ENCODE measurements at regions not wholly inside any gene's neighbourhood (a gene's known extent, or its start where the extent isn't known, plus 50 kb on each side); places are given as distances from the start of the nearest gene placed in this dataset.
A peak's percentile ranks its signal among the peaks of the same experiment; 100 is the strongest.

DNA sequence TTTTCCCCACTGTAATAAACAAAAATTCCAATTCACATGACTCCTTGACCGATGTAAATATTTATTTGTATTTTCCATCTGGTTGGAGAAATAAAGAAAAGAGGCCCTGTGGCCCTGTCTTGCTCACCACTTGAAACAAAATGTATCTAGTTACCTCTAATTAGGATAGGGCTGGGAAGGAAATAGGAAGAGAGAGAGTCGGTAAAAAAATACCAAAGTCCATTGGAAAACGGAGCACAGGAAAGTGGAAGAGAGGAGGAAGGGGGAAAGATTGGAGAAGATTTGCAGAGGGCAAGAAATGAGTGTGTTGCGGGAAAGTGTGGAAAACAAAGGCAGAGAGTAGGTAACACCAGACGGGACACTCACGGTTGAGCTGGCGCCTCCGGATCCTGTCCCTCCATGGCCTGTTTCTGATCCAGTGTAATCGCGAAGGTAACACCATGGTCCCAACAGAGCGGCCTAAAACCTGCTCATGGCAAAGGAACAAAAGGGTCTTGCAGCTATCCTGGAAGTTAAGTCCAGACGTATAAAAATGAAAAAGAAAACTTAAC, 105.8 kb upstream of the RIPOR2 start:
- H3K4me1 Mint-ChIP-seq (ENCODE audit: low read depth): peaks cover 53% of the 10 kb centered on the region
- H3K9me3 Mint-ChIP-seq (ENCODE audit: low read depth): no peaks in the 10 kb centered on the region
- peak overlapping the region; percentile 95 for H3K4me3 Mint-ChIP-seq
- no peaks in the 10 kb centered on the region for H3K36me3 Mint-ChIP-seq
- peak overlapping the region; percentile 95 for H3K27ac Mint-ChIP-seq
- no peaks in the 10 kb centered on the region for H3K27me3 Mint-ChIP-seq

DNA sequence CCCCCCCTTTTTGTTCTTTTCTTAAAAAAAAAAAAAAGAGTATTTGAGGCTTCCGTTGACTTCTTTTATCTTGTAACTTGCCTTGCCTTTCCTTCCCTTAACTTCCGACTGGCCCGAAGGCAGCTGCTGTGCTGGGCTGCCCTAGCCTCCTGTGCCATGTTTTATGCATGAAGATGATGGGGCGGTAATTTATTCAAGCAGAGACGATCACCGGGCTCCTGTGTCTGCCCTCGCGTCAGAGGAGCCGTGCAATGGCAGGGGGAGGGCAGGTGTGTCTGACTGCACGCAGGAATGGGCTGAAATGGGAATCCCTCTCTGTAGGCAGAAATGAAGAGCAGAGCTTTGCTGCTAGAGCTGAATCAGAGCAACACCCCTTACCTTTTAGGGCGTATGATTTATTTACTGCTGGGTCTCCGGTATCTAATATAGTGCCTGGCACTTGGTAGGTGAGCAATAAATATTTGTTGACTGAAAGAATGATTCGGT, 106.3 kb upstream of the RIPOR2 start:
- Mint-ChIP-seq H3K9me3 (ENCODE audit: low read depth) (no peaks in the 10 kb centered on the region), H3K36me3 (no peaks in the 10 kb centered on the region), H3K27me3 (no peaks in the 10 kb centered on the region), H3K4me1 (ENCODE audit: low read depth) (peaks cover 53% of the 10 kb centered on the region), H3K4me3 (peak overlapping the region; percentile 95), H3K27ac (peak overlapping the region; percentile 95)

- no peaks in the 10 kb centered on the region for H3K27me3 Mint-ChIP-seq
- peak overlapping the region; percentile 95 for H3K4me3 Mint-ChIP-seq
- H3K4me1 Mint-ChIP-seq (ENCODE audit: low read depth): peaks cover 53% of the 10 kb centered on the region
- no peaks in the 10 kb centered on the region for H3K36me3 Mint-ChIP-seq
- no peaks in the 10 kb centered on the region for H3K9me3 Mint-ChIP-seq (ENCODE audit: low read depth)
- H3K27ac Mint-ChIP-seq: peak overlapping the region; percentile 95
Observed at GRCh38 chr6:25042536-25042935, 106.8 kb upstream of the RIPOR2 start.

DNA sequence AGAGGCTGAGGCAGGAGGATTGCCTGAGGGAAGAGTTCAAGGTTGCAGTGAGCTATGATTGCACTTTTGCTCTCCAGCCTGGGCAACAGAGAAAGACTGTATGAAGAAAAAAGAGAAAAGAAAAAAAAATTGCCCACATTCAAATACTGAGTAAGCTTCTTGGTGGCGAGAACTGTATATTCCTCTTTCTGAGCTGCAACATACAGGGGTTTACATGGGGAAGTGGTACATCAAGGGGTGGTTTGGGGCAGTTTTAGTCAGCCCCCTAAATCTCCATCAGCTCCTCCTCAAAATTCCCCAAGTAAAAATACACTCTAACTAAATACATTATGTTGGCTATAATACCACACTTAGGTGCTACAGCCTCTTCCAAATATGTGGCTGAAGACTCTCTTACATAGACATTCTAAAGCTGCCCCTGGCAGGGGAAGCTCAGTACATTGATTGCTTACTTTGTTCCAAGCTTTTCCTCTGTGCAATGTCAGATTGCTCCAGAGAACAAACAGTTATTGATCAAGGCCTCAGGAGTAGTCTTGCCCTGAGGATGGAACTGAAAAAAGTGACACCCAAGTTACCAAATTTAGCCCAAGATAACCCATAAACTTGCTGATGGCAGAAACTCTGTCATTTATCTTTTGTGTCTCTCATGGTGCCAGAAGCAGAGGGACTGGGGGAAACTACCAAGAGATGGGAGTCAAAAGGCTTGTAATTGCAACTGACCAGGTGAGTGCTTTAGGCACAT, 107.4 kb upstream of the RIPOR2 start:
- Mint-ChIP-seq H3K4me1 (ENCODE audit: low read depth) (peaks cover 47% of the 10 kb centered on the region), H3K36me3 (no peaks in the 10 kb centered on the region), H3K9me3 (ENCODE audit: low read depth) (no peaks in the 10 kb centered on the region), H3K27me3 (no peaks in the 10 kb centered on the region), H3K4me3 (no peak overlapping the region), H3K27ac (peak overlapping the region; percentile 95)

DNA sequence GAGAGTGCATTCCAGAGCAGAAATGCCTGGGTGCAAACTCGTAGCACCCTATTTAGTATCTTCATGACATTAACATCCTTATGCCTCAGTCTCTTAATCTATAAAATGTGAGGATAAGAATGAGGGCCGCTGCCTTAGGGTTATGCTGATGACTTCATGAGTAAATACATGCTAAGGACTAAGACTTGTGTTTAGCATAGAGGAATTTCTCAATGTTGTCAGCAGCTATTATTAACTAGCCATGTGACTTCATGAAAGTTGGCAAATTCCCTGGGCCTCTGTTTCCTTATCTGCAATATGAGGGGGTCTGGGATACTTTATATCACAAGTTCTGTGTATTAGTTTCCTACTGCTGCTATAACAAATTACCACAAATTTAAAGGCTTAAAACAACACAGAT, 108.1 kb upstream of the RIPOR2 start:
- Mint-ChIP-seq H3K27me3 (no peaks in the 10 kb centered on the region), H3K9me3 (ENCODE audit: low read depth) (no peaks in the 10 kb centered on the region), H3K36me3 (no peaks in the 10 kb centered on the region), H3K4me3 (no peak overlapping the region), H3K4me1 (ENCODE audit: low read depth) (peaks cover 40% of the 10 kb centered on the region), H3K27ac (no peak overlapping the region)

DNA sequence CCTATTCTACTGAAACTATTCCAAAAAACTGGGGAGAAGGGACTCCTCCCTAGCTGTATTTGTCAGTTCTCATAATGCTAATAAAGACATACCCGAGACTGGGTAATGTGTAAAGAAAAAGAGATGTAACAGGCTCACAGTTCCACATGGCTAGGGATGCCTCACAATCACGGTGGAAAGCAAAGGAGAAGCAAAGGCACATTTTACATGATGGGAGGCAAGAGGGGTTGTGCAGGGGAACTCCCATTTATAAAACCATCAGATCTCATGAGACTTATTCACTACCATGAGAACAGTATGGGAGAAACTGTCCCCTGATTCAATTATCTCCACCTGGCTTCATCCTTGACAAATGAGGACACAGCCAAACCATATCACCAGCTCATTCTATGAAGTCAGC, 111.2 kb upstream of the RIPOR2 start:
- no peak overlapping the region for H3K27ac Mint-ChIP-seq
- no peaks in the 10 kb centered on the region for H3K9me3 Mint-ChIP-seq (ENCODE audit: low read depth)
- H3K27me3 Mint-ChIP-seq: no peaks in the 10 kb centered on the region
- no peaks in the 10 kb centered on the region for H3K36me3 Mint-ChIP-seq
- H3K4me3 Mint-ChIP-seq: no peak overlapping the region
- H3K4me1 Mint-ChIP-seq (ENCODE audit: low read depth): peaks cover 40% of the 10 kb centered on the region

- H3K27ac Mint-ChIP-seq: peak overlapping the region; percentile 94
- no peaks in the 10 kb centered on the region for H3K27me3 Mint-ChIP-seq
- no peaks in the 10 kb centered on the region for H3K9me3 Mint-ChIP-seq (ENCODE audit: low read depth)
- peaks cover 47% of the 10 kb centered on the region for H3K4me1 Mint-ChIP-seq (ENCODE audit: low read depth)
- peak overlapping the region; percentile 72 for H3K4me3 Mint-ChIP-seq
- no peaks in the 10 kb centered on the region for H3K36me3 Mint-ChIP-seq
Observed at GRCh38 chr6:25050356-25050755, 114.6 kb upstream of the RIPOR2 start.

GRCh38 chr6:25051083-25051482, 115.3 kb upstream of the RIPOR2 start:
- peak overlapping the region; percentile 72 for H3K4me3 Mint-ChIP-seq
- no peaks in the 10 kb centered on the region for H3K36me3 Mint-ChIP-seq
- H3K27ac Mint-ChIP-seq: peak overlapping the region; percentile 94
- H3K27me3 Mint-ChIP-seq: no peaks in the 10 kb centered on the region
- peaks cover 53% of the 10 kb centered on the region for H3K4me1 Mint-ChIP-seq (ENCODE audit: low read depth)
- no peaks in the 10 kb centered on the region for H3K9me3 Mint-ChIP-seq (ENCODE audit: low read depth)

- Mint-ChIP-seq H3K4me1 (ENCODE audit: low read depth) (peaks cover 62% of the 10 kb centered on the region), H3K27ac (no peak overlapping the region)
Observed at GRCh38 chr6:25052181-25052580, 116.4 kb upstream of the RIPOR2 start.

DNA sequence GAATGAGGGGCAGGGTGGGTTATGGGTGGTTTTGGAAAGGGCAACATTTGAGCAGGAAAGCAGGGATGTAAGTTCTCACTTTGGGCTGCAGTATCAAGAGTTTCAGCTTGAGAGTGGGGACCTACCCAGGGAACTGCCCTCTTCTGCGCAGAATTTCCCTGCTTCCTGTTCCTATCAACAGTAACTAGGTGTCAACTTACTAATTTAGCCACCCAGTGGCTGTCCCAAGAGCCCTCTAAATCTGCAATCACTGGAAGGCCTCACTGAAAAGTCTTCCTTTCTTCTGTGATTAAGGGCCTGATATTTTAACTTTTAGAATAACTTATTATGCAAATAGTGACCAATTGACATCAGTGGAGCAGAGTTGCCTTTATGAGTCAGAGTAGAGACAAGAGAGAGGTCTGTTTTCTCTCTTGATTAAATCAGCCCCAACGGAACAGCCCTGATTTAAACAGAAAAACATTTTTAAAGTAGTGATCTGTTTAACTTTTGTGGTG, 118.2 kb upstream of the RIPOR2 start:
- Mint-ChIP-seq H3K4me1 (ENCODE audit: low read depth) (peaks cover 75% of the 10 kb centered on the region), H3K36me3 (peaks cover 2% of the 10 kb centered on the region), H3K4me3 (no peak overlapping the region), H3K9me3 (ENCODE audit: low read depth) (no peaks in the 10 kb centered on the region), H3K27me3 (no peaks in the 10 kb centered on the region), H3K27ac (peak overlapping the region; percentile 34)

More at GRCh38 chr6:25052181-25052580, 116.4 kb upstream of the RIPOR2 start:
- H3K9me3 Mint-ChIP-seq (ENCODE audit: low read depth): no peaks in the 10 kb centered on the region
- H3K27me3 Mint-ChIP-seq: no peaks in the 10 kb centered on the region
- H3K4me3 Mint-ChIP-seq: no peak overlapping the region
- H3K36me3 Mint-ChIP-seq: peaks cover 2% of the 10 kb centered on the region

DNA sequence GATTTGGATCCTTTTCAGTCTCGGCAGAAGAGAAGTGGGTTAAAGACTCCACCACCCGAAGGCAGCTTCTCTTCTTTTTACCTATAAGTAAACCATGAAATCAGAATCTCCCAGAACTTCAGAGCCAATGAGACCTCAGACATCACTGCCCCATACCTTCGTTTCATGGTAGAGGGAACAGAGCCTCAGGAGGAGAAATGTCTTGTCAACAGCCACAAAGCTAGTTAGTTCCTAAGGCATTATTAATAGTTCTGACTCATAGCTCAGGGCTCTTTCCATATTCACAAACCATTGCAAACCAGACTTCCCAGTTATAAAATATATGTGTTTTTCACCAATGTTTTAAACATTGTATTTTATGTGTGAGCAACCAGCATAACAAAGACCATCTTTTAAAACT, 118.7 kb upstream of the RIPOR2 start:
- Mint-ChIP-seq H3K27me3 (no peaks in the 10 kb centered on the region), H3K9me3 (ENCODE audit: low read depth) (no peaks in the 10 kb centered on the region), H3K4me3 (peak overlapping the region; percentile 8), H3K36me3 (peaks cover 2% of the 10 kb centered on the region), H3K4me1 (ENCODE audit: low read depth) (peaks cover 73% of the 10 kb centered on the region), H3K27ac (no peak overlapping the region)

- H3K4me3 Mint-ChIP-seq: peak overlapping the region; percentile 80
- H3K4me1 Mint-ChIP-seq (ENCODE audit: low read depth): peaks cover 56% of the 10 kb centered on the region
- peak overlapping the region; percentile 82 for H3K27ac Mint-ChIP-seq
- H3K27me3 Mint-ChIP-seq: no peaks in the 10 kb centered on the region
- peaks cover 2% of the 10 kb centered on the region for H3K36me3 Mint-ChIP-seq
- no peaks in the 10 kb centered on the region for H3K9me3 Mint-ChIP-seq (ENCODE audit: low read depth)
Observed at GRCh38 chr6:25056130-25056529, 120.4 kb upstream of the RIPOR2 start.

DNA sequence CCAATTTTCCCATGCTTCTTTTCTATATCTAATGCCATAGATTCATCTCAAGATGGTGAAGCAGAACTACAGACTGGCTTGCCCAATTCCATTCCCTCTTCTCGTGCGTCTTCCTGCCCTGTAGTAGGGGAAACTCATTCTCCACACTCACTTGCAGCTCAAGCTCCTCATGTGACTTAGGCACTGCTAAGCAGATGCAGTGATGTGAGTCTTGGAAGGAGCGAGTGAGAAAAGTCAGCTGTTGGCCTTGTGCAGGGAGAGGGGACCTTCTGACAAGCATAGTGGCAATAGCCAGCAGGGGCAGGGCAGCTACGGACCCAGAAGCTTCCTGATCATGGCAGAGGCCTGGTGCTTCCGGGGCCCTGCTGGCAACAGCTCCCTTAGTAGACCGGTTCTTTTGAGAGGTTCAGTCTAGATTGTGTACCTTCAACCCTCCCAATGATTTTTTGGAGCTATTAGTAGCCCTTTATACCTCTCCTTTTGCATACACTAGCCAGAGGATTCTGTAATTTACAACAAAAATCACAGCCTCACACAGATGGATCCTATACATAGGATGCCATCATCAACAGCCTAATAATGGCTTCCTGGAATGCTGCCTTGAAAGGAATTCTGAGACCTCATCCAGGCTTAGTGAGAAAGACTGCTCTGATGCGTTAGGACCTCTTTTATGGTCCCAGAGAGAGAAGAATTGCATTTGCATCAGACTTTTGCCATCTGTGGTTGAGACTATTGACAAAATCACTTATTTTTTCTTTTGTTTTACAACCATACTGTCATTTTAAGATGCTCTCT, 121.5 kb upstream of the RIPOR2 start:
- H3K9me3 Mint-ChIP-seq (ENCODE audit: low read depth): no peaks in the 10 kb centered on the region
- peak overlapping the region; percentile 54 for H3K27ac Mint-ChIP-seq
- no peaks in the 10 kb centered on the region for H3K27me3 Mint-ChIP-seq
- H3K4me1 Mint-ChIP-seq (ENCODE audit: low read depth): peaks cover 48% of the 10 kb centered on the region
- peaks cover 2% of the 10 kb centered on the region for H3K36me3 Mint-ChIP-seq
- H3K4me3 Mint-ChIP-seq: no peak overlapping the region

- H3K4me1 Mint-ChIP-seq (ENCODE audit: low read depth): peaks cover 42% of the 10 kb centered on the region
- peaks cover 2% of the 10 kb centered on the region for H3K36me3 Mint-ChIP-seq
- peak overlapping the region; percentile 43 for H3K27ac Mint-ChIP-seq
- H3K27me3 Mint-ChIP-seq: no peaks in the 10 kb centered on the region
- no peak overlapping the region for H3K4me3 Mint-ChIP-seq
- H3K9me3 Mint-ChIP-seq (ENCODE audit: low read depth): no peaks in the 10 kb centered on the region
Observed at GRCh38 chr6:25058441-25058840, 122.7 kb upstream of the RIPOR2 start.

GRCh38 chr6:25058941-25059340, 123.2 kb upstream of the RIPOR2 start:
- no peaks in the 10 kb centered on the region for H3K27me3 Mint-ChIP-seq
- peaks cover 38% of the 10 kb centered on the region for H3K4me1 Mint-ChIP-seq (ENCODE audit: low read depth)
- peaks cover 2% of the 10 kb centered on the region for H3K36me3 Mint-ChIP-seq
- no peaks in the 10 kb centered on the region for H3K9me3 Mint-ChIP-seq (ENCODE audit: low read depth)
- H3K27ac Mint-ChIP-seq: peak overlapping the region; percentile 43
- H3K4me3 Mint-ChIP-seq: no peak overlapping the region
